Uterus (tissue), 2 donors: ENCODE measurements at regions not wholly inside any gene's neighbourhood (a gene's known extent, or its start where the extent isn't known, plus 50 kb on each side); places are given as distances from the start of the nearest gene placed in this dataset.

Experiments used
- CTCF ChIP-seq, 4 experiments: fragments of 200-600 bp in 2 of 4; fragments of 450-650 bp in 2 of 4; sonication (generic) in 2 of 4; IDR thresholded peaks; one replicate each; pipeline ENCODE4 v1.5.1; 2016 to 2019; ENCODE audit warnings: antibody characterized with exemption in 4 of 4, mild to moderate bottlenecking in 2 of 4, moderate library complexity in 1 of 4
- POLR2A ChIP-seq, 2 donors: fragments of 450-650 bp; IDR thresholded peaks; one replicate each; pipeline ENCODE4 v1.6.1; 2016; ENCODE audit warnings: antibody characterized with exemption in 2 of 2, mild to moderate bottlenecking in 1 of 2, moderate library complexity in 1 of 2

- no peak for TF ChIP-seq CTCF (IDR thresholded peaks at IDR 0.05)
- TF ChIP-seq POLR2A (IDR thresholded peaks at IDR 0.05): no peak
Measured at GRCh38 chr6:20044883-20045282, 167.4 kb downstream of the MBOAT1 start.
